Cardiac fibroblast (primary cell): ENCODE measurements at regions not wholly inside any gene's neighbourhood (a gene's known extent, or its start where the extent isn't known, plus 50 kb on each side); places are given as distances from the start of the nearest gene placed in this dataset.
"Not testable (repeated sequence)": the region's sequence is repeated elsewhere in the genome, so short reads cannot be mapped to it uniquely, and the experiment has no call there.

ENCODE experiments used
- DNase-seq, 2 donors: peaks; one replicate each; pipeline versions ENCODE4 v3.0.0 to v3.0.0-alpha.2; 2010; ENCODE audit warnings: low read depth in 2 of 2
- H3K4me3 ChIP-seq, 2 donors: replicated peaks in 1 of 2; 1 replicate in 1 of 2; 2 replicates in 1 of 2; pipeline ENCODE4 v1.5.1; 2011; ENCODE audit warnings: low read depth in 2 of 2, low read length in 2 of 2, mild to moderate bottlenecking in 2 of 2, moderate library complexity in 1 of 2
- CTCF ChIP-seq: IDR thresholded peaks from one replicate; pipeline ENCODE4 v1.5.1; 2011; ENCODE audit warnings: low read depth, mild to moderate bottlenecking, low read length, inconsistent platforms

- DNase-seq: no peak
- H3K4me3 ChIP-seq: no peak overlapping the region
- TF ChIP-seq CTCF: no peak
Measured at GRCh38 chr9:119697996-119698395, 328.8 kb upstream of the BRINP1 start.

DNA sequence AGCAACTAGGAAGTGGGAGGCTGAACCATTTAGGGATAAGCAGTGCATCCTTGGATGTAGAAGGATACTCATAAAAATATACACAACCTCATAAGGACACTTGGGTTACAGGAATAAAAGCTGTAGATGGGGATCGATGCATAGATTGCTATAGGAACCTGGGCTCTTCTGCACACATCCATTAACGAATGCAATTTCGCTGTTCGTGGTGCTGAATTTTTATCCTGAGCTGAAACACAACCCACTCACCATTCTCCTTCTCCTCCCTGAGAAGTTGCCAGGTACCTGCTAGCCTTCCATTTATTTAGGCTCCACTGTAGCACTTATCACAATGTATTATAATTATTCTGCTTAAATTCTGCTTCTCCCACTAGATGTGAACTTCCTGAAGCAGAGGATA is 320.6 kb upstream of the BRINP1 start:
- TF ChIP-seq CTCF: no peak
- H3K4me3 ChIP-seq: no peak overlapping the region
- DNase-seq: no peak

DNA sequence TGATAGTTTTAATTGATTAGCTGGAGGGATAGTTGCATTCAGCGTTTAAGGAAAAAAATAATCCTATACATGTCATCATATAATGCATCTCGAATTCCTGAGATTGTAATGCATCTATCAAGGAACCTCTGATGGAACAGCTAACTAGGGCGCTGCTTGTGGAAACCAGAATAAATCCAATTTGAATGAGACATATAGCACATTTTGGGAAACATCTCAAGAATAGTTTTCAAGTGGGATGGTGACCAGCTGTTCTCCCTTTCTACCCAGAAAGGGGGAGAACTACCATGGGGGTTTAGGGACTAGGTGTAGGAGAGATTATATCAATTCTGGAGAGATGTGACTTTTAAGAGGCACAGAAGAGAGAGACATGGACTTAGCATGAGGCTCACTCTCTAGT is 319.3 kb upstream of the BRINP1 start:
- no peak for TF ChIP-seq CTCF
- DNase-seq: no peak
- H3K4me3 ChIP-seq: no peak overlapping the region

GRCh38 chr9:119677811-119678505 is 308.7 kb upstream of the BRINP1 start:
- no peak for DNase-seq
- no peak for TF ChIP-seq CTCF
- H3K4me3 ChIP-seq: no peak overlapping the region

- DNase-seq: no peak
- no peak overlapping the region for H3K4me3 ChIP-seq
- TF ChIP-seq CTCF: no peak
Measured at GRCh38 chr9:119675951-119676350, 306.7 kb upstream of the BRINP1 start.

DNA sequence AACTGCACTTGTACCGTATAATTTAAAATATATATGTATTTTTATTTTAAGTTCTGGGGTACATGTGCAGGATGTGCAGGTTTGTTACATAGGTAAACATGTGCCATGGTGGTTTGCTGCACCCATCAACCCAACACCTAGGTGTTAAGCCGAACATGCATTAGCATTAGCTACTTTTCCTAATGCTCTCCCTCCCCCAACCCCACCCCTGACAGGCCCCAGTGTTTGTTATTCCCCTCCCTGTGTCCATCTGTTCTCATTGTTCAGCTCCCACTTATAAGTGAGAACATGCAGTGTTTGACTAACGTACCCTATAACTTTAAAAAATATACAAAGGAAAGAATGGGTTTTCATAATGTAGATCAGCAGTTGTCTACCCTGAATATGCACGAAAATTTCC is 303.5 kb upstream of the BRINP1 start:
- not testable (repeated sequence) for DNase-seq, H3K4me3 ChIP-seq

DNA sequence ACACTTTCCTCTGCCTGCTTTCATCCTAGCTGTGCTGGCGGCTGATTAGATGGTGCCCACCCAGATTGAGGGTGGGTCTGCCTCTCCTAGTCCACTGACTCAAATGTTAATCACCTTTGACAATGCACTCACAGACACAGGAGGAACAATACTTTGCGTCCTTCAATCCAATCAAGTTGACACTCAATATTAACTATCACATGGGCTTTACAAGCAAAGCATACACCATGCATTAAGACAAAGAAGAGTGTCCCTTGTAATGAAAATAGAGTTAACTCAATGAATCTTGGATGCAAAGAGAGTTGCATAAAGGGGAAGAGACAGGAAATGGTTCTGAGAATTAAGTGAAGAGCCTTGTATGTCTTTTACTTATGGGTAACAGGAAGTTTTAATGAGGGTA is 298.7 kb upstream of the BRINP1 start:
- no peak for TF ChIP-seq CTCF
- H3K4me3 ChIP-seq: no peak overlapping the region
- DNase-seq: no peak
